ENCODE measurements at regions not wholly inside any gene's neighbourhood (a gene's known extent, or its start where the extent isn't known, plus 50 kb on each side); places are given as distances from the start of the nearest gene placed in this dataset.

DNA sequence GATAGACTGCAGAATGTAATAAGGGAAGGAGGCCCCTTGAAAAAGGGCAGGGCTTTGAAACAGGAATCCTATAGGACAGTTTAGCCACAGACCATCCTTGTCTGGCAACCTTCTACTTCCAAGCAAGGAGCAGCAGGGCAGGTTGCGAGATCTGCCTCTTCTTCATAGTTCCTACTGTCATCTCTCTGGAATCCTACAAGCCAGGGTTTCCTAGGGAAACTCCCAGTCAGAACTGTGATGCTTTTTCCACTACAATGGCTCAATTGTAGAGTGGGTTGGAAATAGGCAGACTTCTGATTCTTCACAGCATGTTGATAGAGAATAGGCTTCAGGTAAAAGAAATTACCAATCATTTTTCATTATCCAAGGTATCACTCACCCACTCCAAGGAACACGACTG lies 186.3 kb downstream of the DACT1 start:
- 86% methylated on average over 2 of the region's 2 CpGs for WGBS
- Histone ChIP-seq H3K4me3 (no peak overlapping the region), H3K9me3 (peaks cover 0 to 11% (median 0%) of the 10 kb centered on the region in 4 donors), H3K36me3 (no peaks in the 10 kb centered on the region), H3K27ac (replicated peaks in 1 of 4) (no peak overlapping the region), H3K4me1 (no peaks in the 10 kb centered on the region), H3K27me3 (no peaks in the 10 kb centered on the region)
- intact Hi-C loops (cut with DNase I) = no loop called here
- TF ChIP-seq EP300 (IDR thresholded peaks at IDR 0.05) (no peak), POLR2A (IDR thresholded peaks at IDR 0.05; ENCODE audit: low read depth) (no peak), POLR2AphosphoS5 (IDR thresholded peaks at IDR 0.05) (no peak)
- TF ChIP-seq, protein P1, sequence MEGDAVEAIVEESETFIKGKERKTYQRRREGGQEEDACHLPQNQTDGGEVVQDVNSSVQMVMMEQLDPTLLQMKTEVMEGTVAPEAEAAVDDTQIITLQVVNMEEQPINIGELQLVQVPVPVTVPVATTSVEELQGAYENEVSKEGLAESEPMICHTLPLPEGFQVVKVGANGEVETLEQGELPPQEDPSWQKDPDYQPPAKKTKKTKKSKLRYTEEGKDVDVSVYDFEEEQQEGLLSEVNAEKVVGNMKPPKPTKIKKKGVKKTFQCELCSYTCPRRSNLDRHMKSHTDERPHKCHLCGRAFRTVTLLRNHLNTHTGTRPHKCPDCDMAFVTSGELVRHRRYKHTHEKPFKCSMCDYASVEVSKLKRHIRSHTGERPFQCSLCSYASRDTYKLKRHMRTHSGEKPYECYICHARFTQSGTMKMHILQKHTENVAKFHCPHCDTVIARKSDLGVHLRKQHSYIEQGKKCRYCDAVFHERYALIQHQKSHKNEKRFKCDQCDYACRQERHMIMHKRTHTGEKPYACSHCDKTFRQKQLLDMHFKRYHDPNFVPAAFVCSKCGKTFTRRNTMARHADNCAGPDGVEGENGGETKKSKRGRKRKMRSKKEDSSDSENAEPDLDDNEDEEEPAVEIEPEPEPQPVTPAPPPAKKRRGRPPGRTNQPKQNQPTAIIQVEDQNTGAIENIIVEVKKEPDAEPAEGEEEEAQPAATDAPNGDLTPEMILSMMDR (IDR thresholded peaks at IDR 0.05) = no peak
- no peak for DNase-seq (ENCODE audit: extremely low spot score)

DNA sequence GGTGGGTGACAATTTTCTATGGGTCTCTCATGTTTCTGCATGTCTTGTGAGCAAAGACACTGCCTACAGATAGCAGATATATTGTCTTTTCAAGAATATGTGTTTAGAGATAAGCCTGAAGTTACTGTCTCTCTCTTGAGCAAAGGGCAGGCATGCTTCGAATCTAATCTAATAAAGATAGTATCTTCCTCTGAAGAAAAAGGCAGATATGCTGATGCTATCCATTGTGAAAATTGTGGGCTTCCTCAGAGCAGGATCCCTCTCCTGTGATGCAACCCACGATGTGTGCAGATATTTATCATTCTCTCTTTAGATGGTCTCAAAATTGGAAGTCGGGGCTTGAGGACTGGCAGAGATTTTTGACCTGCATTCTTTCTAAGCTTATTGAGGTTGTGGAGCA lies 187.0 kb downstream of the DACT1 start:
- Histone ChIP-seq H3K4me1 (no peaks in the 10 kb centered on the region), H3K36me3 (no peaks in the 10 kb centered on the region), H3K27ac (replicated peaks in 1 of 4) (no peak overlapping the region), H3K9me3 (peaks cover 0 to 11% (median 0%) of the 10 kb centered on the region in 4 donors), H3K27me3 (no peaks in the 10 kb centered on the region), H3K4me3 (no peak overlapping the region)
- TF ChIP-seq, protein P1 (IDR thresholded peaks at IDR 0.05) = no peak
- TF ChIP-seq POLR2AphosphoS5 (IDR thresholded peaks at IDR 0.05) (no peak), POLR2A (IDR thresholded peaks at IDR 0.05; ENCODE audit: low read depth) (no peak), EP300 (IDR thresholded peaks at IDR 0.05) (no peak)
- intact Hi-C loops (cut with DNase I) = no loop called here
- DNase-seq (ENCODE audit: extremely low spot score) = no peak
- WGBS = 67% methylated on average over 3 of the region's 3 CpGs

DNA sequence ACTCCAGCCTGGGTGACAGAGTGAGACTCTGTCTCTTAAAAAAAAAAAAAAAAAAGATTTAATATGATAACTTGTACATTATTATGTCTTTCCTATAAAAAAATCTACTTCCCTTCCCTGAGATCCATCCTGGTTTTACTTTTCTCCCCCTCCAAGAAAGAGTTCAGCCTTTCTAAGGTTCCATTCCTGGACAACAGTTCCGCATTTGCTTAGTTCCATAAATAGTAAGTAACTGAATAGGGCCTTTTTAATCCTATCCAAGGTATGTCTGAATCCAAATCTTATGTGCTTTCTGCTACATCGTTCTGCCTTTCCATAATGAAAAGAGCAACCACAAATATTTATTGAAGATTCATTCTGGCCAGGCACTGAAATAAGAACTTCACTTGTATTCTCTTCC lies 187.8 kb downstream of the DACT1 start:
- no peak overlapping the region for H3K4me3 ChIP-seq
- WGBS = 73% methylated on average over 2 of the region's 2 CpGs
- no peaks in the 10 kb centered on the region for H3K4me1 ChIP-seq
- no peaks in the 10 kb centered on the region for H3K27me3 ChIP-seq
- TF ChIP-seq, protein P1 (IDR thresholded peaks at IDR 0.05) = no peak
- TF ChIP-seq EP300 (IDR thresholded peaks at IDR 0.05) = no peak
- no peak for TF ChIP-seq POLR2A (IDR thresholded peaks at IDR 0.05; ENCODE audit: low read depth)
- no peak for TF ChIP-seq POLR2AphosphoS5 (IDR thresholded peaks at IDR 0.05)
- no peak overlapping the region for H3K27ac ChIP-seq (replicated peaks in 1 of 4)
- no peak for DNase-seq (ENCODE audit: extremely low spot score)
- H3K36me3 ChIP-seq = no peaks in the 10 kb centered on the region
- intact Hi-C loops (cut with DNase I) = no loop called here
- H3K9me3 ChIP-seq = peaks cover 0 to 11% (median 0%) of the 10 kb centered on the region in 4 donors

DNA sequence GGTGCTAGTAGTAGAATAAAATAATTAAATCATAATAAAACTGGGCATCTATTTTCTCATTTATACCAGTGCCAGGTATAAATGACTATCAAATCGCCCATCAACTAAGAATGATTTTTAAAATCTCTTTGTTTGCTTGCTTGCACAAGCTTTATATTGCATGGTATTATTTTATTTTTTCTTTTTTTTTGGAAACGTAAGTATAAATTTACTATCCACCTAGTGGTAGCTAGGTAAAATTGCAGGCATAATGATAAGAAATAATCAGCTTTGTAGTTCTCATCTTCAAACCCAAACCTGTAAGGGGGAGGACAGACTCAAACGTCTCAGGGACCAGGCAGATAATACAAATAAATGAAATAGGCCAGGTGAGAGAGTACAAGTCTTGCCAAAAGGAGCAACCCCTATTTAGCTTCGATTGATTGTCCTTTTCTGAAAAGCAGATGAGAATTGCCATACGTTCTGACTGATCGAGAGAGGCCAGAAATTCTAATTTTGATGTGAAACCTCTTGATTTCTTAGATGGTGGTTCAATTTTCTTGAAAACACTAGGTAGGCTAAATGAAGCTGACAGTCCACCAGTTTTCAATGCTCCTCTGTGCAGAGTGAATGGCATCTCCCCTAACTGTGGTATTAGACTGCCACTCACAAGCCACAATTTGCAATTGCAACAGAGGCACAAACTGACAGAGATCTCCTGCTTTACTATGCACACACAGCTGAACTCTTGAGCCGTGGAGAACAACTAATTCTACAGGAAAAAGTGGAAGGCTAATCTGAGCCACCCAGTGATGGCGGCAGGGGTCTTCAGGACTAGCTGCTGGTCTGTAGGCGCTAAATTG lies 189.3 kb downstream of the DACT1 start:
- Histone ChIP-seq H3K36me3 (no peaks in the 10 kb centered on the region), H3K4me3 (no peak overlapping the region), H3K27ac (replicated peaks in 1 of 4) (no peak overlapping the region), H3K4me1 (no peaks in the 10 kb centered on the region), H3K9me3 (peaks cover 0 to 11% (median 0%) of the 10 kb centered on the region in 4 donors), H3K27me3 (no peaks in the 10 kb centered on the region)
- DNase-seq (ENCODE audit: extremely low spot score) = no peak
- no peak for TF ChIP-seq POLR2A (IDR thresholded peaks at IDR 0.05; ENCODE audit: low read depth)
- TF ChIP-seq, protein P1 (IDR thresholded peaks at IDR 0.05) = peak in 2 of 3 experiments; percentile 8 to 15
- 92% methylated on average over 9 of the region's 9 CpGs for WGBS
- intact Hi-C loops (cut with DNase I) = no loop called here
